ENCODE measurements at regions not wholly inside any gene's neighbourhood (a gene's known extent, or its start where the extent isn't known, plus 50 kb on each side); places are given as distances from the start of the nearest gene placed in this dataset.
"Not testable (repeated sequence)": the region's sequence is repeated elsewhere in the genome, so short reads cannot be mapped to it uniquely, and the experiment has no call there.

DNA sequence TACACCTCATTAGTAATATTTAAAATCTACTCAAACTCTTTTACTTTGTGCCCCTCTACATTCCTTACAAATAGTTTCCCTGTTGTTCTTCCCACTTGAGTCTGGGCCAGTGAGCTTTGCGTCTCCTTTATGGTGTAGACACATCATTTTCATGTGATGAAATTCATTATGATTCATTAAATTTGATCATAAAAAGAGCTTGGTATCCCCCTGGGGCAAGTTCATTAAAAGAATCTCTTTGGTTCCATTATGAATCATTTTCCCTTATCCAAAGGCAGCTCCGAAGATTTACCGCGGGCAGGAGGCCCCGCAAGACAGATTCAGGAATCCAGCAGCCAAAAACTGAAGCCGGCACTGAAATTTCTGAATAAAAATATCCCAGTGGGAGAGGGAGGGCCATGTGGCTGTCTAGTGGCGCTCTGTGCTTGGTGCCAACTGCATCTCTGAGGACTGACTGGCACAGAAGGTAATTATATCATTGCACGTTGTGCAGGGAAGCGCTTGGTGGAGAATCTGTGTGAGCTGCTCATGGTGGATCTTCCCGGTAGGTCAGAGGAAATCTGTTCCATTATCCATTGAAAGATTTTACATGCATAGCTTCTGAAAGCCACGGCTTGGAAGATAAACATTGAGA, 151.4 kb upstream of the PITRM1 start:
- no peak for DNase-seq (ENCODE audit: low spot score)

DNA sequence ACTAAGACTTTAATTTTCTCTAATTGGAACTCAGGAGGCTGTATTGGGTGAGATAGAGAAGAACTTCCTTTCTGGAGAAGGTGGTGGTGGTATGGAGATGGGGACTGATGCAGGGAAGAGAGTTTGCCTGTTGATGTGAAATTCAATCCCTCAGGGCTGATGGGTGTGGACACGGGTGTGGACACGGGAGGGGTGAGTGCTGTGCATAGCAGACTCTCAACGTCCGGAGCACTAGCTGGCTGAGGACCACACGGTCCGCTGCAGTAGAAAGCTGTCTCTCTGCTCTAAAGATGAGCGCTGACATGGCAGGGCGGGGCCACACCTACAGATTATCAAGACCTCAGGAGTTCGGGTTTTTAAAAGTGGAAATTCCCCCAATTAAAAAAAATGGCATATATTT, 148.5 kb upstream of the PITRM1 start:
- DNase-seq (ENCODE audit: low spot score), result no peak

DNA sequence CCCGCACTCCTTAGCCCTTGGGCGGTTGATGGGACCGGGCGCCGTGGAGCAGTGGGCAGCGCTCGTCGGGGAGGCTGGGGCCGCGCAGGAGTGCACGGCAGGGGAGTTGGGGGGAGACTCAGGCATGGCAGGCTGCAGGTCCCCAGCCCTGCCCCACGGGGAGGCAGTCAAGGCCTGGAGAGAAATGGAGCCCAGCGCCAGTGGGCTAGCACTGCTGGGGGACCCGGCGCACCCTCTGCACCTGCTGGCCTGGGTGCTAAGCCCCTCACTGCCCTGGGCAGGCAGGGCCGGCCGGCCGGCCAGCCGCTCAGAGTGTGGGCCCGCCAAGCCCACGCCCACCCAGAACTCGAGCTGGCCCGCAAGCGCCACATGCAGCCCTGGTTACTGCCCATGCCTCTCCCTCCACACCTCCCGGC, 147.2 kb upstream of the PITRM1 start:
- DNase-seq (ENCODE audit: low spot score), result no peak

DNA sequence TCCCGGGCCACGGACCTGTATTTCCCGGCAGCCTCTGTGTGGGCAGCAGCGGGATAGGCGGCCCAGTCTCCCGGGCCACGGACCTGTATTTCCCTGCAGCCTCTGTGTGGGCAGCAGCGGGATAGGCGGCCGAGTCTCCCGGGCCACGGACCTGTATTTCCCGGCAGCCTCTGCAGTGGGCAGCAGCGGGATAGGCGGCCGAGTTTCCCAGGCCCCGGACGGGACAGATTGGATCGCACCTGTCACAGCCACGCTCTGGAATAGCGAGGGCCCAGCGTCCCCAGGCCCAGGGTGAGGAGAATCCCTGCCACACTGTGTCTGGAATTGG, 145.9 kb upstream of the PITRM1 start:
- DNase-seq (ENCODE audit: low spot score), result not testable (repeated sequence)

DNA sequence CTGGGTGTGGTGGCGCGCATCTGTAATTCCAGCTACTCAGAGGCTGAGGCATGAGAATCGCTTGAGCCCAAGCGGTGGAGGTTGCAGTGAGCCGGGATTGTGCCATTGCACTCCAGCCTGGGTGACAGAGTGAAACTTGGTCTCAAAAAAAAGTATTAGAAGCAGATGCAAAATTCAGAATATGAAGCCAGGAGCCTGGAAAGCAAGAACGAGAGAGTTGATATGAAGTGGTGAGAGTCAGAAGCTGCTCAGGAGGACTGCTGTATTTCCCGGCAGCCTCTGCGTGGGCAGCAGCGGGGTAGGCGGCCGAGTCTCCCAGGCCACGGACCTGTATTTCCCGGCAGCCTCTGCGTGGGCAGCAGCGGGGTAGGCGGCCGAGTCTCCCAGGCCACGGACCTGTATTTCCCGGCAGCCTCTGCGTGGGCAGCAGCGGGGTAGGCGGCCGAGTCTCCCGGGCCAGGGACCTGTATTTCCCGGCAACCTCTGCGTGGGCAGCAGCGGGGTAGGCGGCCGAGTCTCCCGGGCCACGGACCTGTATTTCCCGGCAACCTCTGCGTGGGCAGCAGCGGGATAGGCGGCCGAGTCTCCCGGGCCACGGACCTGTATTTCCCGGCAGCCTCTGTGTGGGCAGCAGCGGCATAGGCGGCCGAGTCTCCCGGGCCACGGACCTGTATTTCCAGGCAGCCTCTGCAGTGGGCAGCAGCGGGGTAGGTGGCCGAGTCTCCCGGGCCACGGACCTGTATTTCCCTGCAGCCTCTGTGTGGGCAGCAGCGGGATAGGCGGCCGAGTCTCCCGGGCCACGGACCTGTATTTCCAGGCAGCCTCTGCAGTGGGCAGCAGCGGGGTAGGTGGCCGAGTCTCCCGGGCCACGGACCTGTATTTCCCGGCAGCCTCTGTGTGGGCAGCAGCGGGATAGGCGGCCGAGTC, 145.2 kb upstream of the PITRM1 start:
- DNase-seq (ENCODE audit: low spot score), result not testable (repeated sequence)

DNA sequence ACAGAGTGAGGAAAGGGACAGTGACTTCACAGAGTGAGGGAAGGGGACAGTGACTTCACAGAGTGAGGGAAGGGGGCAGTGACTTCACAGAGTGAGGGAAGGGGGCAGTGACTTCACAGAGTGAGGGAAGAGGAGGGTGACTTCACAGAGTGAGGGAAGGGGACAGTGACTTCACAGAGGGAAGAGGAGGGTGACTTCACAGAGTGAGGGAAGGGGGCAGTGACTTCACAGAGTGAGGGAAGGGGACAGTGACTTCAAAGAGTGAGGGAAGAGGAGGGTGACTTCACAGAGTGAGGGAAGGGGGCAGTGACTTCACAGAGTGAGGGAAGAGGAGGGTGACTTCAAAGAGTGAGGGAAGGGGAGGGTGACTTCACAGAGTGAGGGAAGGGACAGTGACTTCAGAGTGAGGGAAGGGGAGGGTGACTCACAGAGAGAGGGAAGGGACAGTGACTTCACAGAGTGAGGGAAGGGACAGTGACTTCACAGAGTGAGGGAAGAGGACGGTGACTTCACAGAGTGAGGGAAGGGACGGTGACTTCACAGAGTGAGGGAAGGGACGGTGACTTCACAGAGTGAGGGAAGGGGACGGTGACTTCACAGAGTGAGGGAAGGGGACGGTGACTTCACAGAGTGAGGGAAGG, 142.0 kb upstream of the PITRM1 start:
- DNase-seq (ENCODE audit: low spot score), result not testable (repeated sequence)

DNA sequence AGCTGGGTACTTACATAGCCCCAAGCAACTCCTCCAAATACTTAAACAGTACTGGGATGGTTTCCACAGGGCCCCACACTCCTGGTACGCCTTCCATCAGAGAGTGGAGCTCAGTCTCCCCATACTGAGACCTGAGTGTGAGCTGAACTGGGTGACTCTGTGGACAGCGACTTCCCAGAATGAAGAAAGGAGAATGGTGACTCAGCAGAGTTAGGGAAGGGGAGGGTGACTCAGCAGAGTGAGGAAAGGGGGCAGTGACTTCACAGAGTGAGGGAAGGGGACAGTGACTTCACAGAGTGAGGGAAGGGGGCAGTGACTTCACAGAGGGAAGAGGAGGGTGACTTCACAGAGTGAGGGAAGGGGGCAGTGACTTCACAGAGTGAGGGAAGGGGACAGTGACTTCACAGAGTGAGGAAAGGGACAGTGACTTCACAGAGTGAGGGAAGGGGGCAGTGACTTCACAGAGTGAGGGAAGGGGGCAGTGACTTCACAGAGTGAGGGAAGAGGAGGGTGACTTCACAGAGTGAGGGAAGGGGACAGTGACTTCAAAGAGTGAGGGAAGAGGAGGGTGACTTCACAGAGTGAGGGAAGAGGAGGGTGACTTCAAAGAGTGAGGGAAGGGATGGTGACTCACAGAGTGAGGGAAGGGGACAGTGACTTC, 141.3 kb upstream of the PITRM1 start:
- DNase-seq (ENCODE audit: low spot score), result not testable (repeated sequence)

DNA sequence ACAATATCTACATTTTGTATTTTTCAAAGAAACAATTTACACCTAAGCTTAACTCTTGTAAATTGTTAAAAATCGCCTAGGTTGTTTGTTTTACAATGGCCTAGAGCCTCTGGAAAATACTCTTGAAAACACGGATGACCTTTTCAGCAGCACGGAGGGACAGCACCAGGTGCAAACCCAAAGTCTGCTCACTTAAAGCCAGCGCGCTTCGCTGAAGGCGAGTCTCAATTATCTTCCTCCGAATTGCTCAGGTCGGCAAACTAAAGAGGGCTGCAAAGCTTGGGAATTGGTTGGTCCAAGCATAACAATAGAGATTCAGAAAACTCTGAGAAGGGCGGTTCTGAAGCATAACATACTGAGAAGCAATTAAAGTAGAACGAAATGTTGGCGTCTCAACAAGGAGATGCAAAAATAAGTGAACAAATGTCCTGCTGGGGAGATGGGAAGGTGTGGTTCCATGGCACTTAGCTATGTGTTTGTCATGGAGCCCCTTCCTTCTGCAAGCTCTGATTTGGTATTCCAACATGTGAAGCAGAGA, 139.9 kb upstream of the PITRM1 start:
- no peak for DNase-seq (ENCODE audit: low spot score)

DNA sequence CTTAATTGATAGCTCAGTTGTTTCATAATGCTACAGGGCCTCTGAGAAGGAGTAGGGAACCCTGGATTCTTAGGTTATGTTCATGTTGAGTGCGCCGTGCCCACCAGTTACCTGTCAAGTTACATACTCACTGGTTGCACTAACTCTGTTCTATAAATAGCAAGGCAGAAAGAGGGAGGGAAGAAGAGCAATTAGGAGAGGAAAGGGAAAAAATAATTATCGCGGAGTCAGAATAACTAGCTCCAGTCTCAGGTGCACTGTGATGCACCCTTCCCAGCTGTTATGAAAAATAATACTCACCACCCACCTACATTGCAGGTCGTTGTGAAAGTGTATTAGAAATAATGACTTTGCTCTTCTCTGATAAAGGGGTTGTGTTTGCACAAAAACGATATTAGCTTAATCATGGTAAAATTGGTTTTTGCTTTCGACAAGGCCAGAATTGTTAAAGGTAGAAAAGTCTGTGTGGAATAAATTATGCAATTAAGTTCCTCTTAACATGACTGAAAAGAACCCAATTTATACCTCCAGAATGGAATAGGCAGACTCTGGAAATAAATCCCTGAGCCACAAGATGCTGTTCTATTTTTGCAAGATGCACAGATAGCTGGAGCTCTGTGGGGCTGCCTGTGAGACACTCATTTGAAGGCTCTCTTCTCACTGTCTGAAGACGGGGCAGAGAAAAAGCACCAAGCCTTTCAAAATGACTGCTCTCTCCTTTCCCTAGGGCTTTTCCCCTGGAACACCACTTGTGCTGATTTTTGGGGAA, 137.6 kb upstream of the PITRM1 start:
- DNase-seq (ENCODE audit: low spot score), result no peak

DNA sequence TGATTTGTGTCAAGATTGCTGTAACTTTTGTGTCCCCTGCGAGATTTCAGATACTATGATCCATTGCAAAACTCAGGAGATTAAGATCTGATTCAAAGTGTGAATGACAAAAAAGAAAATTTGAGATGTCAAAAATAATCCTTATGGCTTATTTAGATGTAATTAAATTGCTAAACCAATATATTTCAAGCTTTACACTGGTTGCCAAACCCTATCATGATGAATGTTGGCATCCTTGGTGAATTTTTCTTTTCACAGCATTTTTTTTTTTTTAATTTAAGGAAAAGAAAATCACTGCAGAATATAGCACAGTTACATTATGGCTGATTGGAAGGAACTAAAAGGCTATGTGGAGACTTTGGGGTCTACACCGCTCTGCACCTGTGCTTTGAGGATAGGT, 133.5 kb upstream of the PITRM1 start:
- no peak for DNase-seq (ENCODE audit: low spot score)

DNA sequence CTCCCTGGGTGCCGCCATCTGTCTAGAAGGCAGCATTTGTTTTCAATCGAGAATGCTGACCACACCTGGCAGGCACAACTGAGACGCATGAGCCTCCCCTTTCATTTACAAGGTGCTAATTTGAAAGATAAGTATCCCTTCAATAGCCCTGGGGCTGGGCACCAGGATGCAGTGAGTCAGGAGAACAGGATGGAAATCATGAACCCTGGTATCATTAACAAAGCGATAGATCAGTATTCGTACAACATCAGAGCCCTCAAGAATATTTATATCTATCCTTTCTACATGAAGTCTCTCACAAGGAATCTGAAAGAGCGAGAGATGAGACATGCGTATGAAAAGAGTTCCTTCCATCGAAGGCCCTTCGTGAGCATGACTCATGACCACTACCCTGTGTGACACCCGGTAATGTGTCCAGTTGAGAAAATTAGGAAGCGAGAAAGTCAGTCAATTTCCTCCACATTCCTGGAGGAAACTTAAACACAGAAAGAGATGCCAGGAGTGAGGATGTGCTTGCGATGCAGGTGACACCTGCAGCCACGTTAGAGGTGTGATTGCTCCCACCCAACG, 123.1 kb upstream of the PITRM1 start:
- DNase-seq (ENCODE audit: low spot score), result no peak

DNA sequence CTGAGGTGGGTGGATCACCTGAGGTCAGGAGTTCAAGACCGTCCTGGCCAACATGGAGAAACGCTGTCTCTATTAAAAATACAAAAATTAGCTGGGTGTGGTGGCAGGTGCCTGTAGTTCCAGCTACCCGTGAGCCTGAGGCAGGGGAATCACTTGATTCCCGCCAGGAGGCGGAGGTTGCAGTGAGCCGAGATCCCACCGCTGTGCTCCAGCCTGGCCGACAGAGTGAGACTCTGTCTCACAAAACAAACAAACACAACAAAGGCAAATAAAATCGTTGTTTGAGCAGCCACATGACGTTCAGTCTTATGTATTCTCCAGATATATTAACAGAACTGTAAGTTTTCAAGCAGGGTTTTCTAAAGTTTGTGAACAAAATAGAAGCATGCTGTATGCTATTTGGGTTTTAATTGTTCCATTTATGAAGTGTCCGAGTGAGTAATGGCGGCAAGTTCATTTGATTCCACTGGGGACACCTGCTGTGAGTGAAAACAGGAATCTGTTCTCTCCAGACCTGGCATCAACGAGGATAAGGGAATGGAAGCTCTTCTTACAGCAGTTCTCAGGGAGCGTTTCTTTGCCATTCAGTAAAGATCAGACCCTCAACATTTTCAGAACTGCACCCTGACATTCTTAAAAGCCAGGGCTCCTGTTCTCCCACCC, 122.5 kb upstream of the PITRM1 start:
- no peak for DNase-seq (ENCODE audit: low spot score)

DNA sequence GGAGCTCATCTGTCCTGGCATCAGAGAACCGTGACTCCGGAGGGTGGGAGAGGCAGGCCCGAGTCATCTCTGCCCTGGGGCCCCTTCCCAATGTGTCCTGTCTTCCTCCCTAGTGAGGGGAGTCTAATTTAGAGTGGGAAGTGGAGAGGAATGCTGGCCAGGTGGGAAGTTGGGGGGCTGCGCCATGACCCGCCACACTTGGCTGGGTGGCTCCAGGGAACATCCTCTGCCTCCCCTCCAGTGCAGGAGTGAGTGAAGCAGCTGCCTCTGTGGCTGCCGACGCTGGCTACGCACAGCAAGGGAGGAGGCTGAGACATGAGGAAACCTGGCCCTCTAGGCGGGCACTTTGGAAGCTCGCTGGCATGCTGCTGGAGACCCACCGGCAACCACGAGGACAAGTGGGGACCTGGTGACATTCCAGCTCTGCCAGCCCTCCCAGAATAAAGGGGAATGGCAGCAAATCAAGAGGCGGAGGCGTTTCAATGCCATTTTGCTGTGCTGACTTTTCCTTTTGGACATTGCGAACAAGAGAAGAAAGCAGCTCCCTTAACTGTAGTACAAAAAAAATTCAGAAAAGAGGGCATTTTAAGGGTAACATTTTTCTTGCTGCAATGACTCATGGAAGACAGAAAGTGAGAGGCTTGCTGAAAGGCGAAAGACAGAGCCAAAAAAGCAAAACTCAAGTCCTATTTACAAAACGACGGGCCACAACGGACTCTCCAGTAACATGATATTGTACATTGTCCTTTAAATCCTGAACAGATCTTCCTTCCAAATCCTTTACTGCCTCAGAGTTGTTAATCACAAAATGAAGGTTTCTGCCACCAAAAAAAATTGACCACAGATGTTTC, 121.2 kb upstream of the PITRM1 start:
- DNase-seq (ENCODE audit: low spot score), result no peak

DNA sequence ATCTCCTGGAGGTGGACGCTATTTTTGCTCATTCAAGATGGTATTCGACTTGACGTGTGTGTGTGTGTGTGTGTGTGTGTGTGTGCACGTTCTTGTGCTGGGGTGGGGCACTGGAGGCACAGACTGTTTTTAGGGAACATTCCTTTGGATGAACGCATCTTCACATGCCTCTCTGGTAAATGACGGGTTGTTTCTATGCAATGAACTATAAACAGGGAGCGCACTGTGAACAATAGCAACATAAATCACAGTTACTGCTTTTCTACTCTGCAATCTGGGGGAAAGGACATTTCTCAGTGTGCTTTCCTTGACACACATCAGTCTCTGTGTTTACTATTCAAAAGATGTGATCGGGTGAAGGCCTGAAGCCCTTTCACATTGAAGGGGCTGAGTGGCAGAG, 120.1 kb upstream of the PITRM1 start:
- DNase-seq (ENCODE audit: low spot score), result no peak

DNA sequence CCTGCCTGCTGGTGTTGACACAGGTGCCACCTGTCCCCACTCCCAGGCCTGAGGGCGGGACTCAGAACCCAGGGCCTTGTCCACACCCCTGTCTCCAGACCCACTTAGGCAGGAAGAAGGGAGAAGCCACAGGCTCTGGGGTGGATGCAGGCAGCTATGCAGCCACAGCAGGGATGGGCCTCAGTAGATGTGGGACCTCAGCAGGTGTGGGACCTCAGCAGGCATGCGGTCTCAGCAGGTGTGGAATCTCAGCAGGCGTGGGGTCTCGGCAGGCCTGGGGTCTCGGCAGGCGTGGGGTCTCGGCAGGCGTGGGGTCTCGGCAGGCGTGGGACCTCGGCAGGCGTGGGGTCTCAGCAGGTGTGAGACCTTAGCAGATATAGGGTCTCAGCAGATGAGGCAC, 118.0 kb upstream of the PITRM1 start:
- DNase-seq (ENCODE audit: low spot score), result no peak

DNA sequence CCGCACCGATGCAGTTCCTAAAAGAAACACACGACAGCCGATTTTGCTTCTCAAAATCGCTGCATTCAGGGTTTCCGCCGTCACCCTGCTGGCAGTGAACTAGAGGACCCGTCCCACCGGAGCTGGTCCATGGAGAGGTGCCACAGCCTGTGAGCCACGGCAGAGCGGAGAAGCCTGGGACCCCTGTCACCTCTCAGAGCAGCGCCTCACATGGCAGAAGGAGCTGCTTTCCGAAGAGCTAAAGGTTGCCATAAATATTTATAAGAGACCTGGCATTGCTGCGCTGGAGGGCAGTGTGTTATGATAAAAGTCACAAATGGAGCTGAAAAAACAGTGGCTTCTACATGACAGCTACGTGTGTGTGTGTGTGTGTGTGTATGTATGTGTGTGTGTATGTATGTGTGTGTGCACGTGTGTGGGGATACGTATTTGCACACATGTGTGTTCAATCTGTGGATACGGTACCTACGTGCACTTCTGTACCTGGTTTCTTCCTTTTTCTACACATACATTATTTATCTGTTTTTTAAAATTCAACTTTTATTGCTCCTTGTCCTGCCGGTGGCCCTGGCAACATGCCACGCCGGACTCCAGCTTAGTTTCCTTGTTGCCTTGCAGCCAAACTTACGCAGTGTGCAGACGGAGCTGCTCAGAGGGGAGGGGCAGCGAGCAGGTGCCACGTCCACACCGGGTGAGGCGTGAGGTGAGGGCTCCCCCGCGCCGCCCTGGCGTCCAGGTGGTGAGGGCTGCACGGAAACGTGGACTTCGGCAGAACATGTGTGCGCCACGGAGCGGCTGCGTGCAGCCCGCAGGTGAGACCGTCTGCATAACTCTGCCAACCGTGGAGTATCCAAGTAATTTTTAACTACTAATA, 115.2 kb upstream of the PITRM1 start:
- DNase-seq (ENCODE audit: low spot score), result no peak

DNA sequence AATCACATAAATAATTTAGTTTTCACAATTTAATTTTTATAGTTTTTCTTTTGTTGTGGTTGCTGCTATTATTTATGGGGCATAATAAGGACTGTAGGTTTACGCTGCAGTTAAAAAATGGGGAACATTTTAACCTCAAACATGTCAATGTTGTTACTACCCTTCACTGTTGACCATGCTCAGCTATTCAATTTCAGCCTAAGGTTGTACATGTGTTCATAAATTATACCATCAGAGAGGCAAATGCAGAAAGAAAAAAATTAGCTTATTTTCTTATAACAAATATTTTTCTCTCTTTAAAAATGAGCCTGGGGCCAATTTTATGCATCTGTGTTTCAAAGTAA, 110.1 kb upstream of the PITRM1 start:
- no peak for DNase-seq (ENCODE audit: low spot score)

All from mesenteric fat pad (tissue), 1 donor.